Astrocyte (in vitro differentiated cells and primary cell): ENCODE measurements at regions not wholly inside any gene's neighbourhood (a gene's known extent, or its start where the extent isn't known, plus 50 kb on each side); places are given as distances from the start of the nearest gene placed in this dataset.

Source experiments
- CTCF ChIP-seq: IDR thresholded peaks from 2 replicates; pipeline ENCODE4 v1.5.1; 2011; ENCODE audit warnings: low read depth, mild to moderate bottlenecking, inconsistent platforms, low read length, moderate library complexity; ENCODE audit not compliant: insufficient read depth
- EZH2 ChIP-seq: IDR thresholded peaks from 2 replicates; pipeline ENCODE4 v1.6.1; 2012; ENCODE audit warnings: mild to moderate bottlenecking, low read length, inconsistent platforms; ENCODE audit not compliant: insufficient read depth

GRCh38 chr14:83558946-83559345 is 1971.0 kb upstream of the FLRT2 start:
- TF ChIP-seq CTCF (no peak), EZH2 (no peak)
